ENCODE measurements at regions not wholly inside any gene's neighbourhood (a gene's known extent, or its start where the extent isn't known, plus 50 kb on each side); places are given as distances from the start of the nearest gene placed in this dataset.

- no peak for TF ChIP-seq CTCF (IDR thresholded peaks at IDR 0.05)
- TF ChIP-seq EZH2 (IDR thresholded peaks at IDR 0.05): no peak
- TF ChIP-seq EZH2phosphoT487 (IDR thresholded peaks at IDR 0.05): no peak
Measured at GRCh38 chr18:45168866-45169600, 446.2 kb upstream of the SLC14A2 start.
